NCI-H146 (cell line): ENCODE measurements at regions not wholly inside any gene's neighbourhood (a gene's known extent, or its start where the extent isn't known, plus 50 kb on each side); places are given as distances from the start of the nearest gene placed in this dataset.

Experiments used
- DNase-seq: peaks from one replicate; lab custom pipeline; 2025; lab: John Stamatoyannopoulos, UW

DNA sequence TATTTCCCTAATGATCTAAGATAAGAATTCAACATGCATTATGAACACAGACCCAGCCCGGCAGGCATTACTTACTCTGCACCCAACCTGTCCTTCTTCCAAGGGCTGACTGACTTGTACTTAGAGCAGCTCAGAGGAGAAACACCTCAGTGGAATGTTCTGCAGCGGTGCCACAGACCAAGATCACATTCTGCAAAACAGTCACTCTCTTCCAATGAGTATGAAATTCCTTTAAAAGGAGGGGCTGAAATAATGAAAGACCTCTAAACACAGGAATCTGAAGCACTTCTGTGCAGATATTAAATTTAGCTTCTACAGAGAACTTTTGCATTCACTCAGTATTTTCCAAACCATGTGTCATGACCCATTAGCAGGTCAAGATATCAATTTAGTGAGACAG, 172.9 kb downstream of the ZDHHC21 start:
- no peak for DNase-seq

DNA sequence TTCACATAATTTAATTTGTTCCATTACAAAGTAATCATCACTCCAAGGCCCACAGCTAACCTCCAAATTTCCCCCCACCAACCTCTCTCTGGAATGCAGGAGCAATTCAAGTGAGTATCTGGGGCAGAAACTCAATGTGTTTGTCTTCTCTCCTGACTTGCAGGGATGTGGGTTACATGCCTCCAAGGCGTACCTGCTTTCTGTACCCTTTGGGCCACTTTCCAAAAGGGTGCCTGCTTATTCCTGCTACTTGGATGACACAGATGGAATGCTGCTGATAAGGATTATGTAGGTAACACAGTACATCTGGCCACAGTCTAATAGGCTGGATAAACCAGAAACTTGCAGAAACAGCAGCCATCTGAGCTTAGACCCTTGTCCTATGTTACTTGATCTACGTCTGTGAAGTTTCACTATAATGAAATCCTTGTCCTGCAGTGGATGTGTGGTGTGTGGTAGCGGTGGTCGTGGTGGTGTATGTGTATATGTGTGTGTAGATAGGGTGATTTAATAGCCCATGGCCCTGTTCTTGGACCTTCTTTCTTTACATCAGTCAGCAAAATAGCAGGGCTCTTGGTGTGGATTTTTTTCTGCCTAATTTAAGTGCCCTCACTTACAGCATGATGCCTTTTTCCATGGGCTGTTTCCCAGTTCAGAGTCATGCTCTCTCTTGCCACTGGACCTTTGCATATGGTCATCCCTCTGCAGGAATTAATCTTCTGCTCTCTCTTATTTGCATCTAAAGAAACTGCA, 175.9 kb downstream of the ZDHHC21 start:
- peak; percentile 42 for DNase-seq

DNA sequence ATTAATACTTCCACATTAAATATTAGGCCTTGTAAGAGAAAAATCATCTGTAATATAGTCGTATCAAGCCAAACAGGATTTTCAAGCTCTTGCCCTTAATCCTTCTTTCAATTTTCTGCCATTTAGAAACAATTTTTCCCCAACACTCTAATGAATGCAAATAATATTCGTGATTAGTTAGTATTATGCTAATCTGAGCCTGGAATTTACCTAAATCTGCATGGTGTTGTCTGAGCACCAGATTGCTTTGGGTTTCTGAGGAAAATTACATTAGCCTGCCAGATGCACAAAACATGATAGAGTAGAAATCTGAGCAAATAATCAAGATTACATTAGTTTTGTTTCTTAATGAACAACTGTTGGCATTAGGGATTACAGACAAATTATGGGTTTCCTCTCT, 176.6 kb downstream of the ZDHHC21 start:
- no peak for DNase-seq

DNA sequence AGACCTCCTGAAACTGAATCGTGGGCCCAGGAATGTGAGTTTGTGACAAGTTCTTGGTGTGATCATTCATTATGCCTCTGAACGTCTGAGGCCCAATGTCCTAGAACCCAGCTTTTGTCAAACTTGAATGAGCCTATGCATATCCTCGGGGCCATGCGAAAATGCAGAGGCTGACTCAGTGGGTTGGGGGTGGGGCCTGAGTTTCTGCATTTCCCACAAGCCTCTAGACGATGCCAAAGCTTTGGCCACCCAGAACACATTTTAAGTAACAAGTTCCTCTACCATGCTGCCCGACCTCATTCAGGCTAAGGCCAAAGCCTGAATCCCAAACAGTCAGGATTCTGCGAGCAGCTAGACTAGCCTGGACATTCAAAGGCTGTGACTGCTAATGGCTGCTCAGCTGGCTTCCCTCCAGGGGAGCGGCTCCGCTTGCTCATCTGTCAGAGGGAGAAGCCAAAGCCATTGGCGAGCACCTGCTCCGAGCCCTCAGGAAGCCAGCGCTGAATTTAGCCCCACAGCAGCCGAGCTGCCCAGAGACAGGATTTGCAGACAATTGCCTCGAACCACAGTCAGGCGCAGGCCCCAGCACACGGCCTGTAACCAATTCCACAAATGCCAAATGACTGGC, 177.5 kb downstream of the ZDHHC21 start:
- DNase-seq, result peak; percentile 96

DNA sequence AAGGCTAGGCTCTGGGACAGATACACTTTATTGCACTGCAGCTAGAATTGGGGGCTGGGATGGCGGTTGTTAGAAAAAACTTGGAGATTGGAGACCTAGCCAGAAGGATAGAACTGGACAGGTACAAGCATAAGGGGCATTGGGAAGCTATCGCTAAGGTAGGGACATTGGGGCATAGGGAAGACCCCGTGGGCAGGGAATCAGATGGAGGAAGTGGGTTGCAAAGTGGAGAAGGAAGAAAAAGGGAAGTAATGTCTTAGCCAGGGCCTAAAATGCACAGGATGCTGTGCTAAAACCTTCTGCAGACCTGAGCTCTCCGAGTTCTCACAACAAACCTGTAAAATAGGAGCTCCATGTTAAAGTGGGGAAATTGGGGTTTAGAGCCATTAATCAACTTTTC, 178.2 kb downstream of the ZDHHC21 start:
- DNase-seq, result no peak

DNA sequence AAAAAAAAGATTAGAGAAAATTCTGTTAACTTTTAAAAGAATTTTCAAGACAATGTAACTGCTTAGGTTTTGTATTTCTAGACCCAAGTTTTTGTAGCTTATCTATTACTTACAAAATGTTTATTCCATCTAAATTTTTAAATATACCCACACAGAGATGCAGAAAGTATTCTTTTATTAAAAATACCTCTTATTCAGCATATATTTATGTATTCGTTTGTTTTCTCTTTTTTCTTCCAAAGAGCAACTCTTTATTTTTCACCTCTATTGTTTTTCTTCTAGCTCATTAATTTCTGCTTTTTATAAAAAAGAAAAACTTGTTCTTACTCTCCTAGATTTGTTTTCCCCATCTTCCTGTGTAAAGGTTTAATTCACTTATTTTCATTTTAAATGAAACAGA, 180.3 kb downstream of the ZDHHC21 start:
- DNase-seq, result no peak

DNA sequence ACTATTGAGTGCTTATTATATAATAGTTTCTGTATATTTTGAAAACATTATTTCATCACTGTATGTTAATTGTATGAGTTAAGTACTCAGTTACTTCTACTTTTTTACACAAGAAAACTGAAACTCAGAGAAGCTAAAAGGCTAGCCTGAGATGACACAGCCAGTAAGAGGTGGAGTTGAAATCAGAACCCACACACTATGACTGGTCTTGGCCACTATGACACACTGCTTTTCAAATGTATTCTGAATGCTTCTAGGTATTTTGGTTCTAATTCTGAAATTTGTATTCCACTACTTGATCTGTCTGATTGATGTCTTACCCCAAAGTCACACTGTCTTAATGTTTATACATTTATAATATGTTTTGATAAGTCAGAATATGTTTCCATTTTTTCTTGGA, 181.8 kb downstream of the ZDHHC21 start:
- DNase-seq, result no peak

DNA sequence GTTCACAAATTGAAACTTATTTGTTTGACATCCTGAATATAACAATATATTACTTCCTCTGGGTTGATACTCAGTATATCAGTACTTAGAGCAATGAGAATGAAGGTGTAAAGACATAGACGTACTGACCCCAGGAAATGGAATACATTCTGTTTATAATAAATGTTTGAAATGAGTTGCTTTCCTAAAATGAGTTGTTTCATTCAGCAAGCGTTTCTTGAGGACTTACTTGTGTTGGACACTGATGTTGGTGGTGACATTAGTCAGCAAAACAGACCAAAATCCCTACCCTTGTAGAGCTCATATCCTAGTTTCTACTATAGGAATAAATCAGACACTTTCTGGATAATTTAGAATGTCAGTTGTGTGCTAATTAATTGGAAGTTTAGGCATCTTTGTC, 184.3 kb downstream of the ZDHHC21 start:
- no peak for DNase-seq

DNA sequence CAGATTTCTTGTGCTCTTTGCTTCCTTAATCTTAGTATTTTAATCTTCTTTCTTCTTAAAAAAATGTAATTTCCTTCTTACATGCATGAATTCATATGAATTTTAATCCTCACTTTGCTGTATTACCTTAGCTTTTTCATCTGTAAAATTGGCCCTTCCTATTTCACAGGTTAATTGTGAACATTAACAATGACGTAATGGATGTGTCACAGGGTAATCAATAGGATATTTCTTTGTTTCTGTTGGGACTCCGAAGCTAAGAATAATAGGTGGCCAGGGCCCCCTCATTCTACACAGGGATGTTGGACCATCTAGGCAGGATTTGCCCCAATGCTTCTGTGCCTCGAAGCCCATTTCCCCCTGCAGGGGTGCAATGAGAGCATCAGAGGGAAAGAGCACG, 187.4 kb upstream of the NFIB start:
- DNase-seq, result no peak

DNA sequence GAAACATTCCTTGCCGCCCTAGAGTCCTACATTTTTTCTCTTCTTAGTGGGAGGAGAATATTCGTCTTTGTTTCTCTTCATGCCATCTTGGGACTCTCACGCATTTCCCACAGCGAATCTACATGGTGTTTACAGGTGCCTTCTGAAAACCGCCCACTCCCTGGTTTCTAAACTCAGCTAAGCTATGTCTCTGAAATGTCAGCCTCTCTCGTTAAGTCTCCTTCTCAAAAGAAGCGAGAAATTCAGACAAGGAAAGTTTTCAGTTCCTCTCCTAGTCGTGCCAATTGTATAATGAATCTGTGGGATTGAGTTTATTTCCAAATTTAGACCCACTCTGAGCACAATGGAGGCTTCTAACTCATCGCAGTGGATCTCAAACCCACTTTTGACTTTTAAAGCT, 186.8 kb upstream of the NFIB start:
- DNase-seq, result no peak

DNA sequence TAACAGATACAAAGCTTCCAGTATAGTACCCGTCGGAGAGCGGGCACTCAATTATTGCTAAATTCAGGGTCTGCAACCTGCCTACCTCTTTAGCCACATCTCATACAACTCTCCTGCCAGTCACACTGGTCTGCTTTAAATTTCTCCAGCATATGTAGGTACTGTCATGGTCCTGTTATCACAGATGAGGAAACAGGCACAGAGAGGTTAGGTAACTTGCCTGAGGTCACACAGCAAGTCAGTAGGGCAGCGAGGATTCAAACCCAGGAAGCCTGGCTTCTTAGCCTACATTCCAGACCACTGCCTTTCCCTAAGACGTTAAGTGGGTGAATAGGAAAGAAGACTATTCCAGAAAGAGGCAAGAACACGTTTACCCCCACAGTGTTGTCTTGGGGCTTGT, 186.0 kb upstream of the NFIB start:
- no peak for DNase-seq

DNA sequence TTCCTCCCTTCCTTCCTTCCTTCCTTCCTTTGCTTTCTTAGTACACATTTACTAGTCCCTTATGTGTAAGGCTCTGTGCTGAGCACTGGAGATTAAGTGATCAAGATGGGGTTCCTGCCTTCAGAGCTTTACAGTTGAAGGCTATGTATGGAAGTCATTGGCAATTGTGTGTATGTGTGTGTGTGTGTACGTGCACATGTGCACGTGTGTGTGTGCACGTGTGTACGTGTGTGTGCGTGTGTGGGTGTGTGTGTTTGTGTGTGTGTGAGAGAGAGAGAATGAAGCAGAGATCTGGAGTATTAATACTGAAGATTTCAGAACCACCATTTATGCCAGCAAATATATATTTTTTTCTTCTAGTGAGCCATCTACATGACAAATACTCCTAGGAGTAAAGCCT, 184.9 kb upstream of the NFIB start:
- no peak for DNase-seq

DNA sequence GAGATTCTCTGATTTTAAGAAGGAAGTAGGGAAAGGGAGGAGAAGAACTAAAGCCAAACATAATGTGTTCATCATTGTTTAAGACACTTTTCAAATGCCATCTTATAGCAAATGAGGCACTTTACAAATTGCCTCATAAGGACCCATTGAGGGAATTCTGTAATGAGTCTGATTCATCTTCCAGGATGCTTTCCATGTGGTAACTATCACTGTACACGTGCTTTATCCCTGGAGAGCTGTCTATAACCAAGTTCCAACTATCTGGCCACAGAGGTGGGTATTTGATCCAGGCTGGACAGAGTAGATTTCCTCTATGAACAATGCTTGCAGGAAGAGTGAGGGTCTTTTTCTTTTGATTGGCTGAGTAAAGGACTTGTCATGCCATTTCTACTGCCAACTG, 183.5 kb upstream of the NFIB start:
- DNase-seq, result no peak

DNA sequence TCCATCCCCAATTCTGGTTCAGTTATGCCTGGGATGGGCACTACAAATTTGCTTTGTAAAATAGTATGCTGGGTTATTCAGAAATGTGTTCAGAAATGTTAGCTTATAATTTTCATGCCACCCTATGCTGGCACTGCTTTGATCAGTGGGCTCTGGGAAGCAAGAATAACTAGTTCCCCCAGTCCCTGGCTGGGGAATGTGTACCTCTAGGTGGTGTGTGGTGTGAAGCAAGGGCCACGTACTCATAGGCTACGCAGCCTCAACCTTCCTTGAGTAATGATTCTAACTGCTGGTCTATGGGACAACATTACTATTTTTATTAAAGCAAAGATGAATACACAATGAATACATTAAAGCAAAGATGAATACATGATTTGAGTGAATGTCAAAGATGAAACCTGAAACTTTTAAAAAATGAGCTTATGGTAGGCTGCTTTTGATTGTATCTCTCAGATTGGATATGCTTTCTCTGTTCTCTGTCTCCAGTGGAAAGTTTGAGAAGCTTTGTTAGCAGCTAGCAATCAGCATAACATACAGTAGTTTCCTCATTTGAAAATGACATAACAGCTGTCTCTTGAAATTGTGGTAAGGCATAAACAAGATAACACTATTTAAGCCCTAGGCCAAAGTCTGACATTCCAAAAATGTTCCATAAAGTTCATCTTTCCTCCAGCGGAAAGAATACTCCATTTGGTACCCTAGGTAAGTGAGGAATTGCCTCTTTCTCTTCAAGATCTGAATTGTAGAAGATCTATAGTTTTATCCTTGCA, 174.7 kb upstream of the NFIB start:
- DNase-seq, result no peak

DNA sequence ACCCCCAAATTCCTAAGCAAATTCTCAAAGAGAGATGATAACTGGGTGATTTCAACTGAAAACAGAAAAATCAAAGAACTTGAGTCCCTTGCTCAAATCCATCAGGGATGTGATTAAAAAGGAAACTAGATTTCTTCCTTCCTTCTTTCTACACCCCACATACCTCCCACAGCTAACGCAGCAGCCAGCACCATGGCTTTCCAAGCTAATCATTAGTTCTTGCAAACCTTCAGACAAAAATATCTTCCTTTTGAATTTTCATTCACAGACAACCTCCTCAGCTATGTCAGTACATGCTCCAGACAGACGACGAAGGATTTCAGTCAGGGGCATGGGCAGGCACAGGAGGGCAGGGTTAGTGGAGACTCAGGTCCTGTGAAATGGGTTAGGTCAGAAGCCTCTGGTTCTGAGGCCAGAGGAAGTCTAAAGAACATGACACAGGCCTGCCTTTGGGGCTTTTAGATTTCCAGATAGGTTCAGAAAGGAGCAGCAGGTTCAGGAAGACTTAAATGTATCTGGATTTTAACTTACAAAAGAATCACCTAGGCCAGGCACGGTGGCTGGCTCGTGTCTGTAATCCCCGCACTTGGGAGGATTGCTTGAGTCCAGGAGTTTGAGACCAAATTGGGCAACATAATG, 173.7 kb upstream of the NFIB start:
- no peak for DNase-seq

DNA sequence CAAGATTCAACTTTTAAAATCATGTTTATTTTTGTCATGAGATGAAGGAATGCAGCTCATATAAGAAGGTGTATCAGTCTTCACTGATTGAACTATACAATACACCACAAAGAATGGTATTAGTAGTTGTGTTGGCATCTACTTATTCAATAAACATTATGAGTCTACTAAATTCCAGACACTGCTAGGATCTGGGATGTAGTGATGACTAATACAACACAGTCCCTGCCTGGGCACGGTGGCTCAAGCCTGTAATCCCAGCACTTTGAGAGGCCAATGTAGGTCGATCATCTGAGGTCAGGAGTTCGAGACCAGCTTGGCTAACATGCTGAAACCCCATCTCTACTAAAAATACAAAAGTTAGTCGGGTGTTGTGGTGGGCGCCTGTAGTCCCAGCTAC, 171.4 kb upstream of the NFIB start:
- DNase-seq, result no peak

DNA sequence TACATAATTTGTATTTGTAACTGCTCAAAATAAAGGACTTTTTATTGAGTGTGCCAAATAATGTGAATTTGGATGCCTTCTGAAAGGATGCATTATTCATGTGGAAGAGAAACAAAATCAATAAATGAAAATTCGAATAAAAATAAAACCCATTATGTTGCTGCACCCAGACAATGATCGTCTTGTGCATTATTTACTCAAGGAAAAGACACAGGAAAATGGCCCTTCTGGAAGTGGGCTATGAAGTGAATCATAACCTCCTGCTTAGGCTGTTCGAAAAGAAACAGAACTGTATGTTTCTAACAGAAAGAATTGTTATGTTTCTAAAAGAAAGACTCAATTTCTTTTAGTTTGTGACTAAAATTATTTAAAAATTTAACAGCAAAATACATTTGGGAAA, 168.9 kb upstream of the NFIB start:
- peak; percentile 51 for DNase-seq

DNA sequence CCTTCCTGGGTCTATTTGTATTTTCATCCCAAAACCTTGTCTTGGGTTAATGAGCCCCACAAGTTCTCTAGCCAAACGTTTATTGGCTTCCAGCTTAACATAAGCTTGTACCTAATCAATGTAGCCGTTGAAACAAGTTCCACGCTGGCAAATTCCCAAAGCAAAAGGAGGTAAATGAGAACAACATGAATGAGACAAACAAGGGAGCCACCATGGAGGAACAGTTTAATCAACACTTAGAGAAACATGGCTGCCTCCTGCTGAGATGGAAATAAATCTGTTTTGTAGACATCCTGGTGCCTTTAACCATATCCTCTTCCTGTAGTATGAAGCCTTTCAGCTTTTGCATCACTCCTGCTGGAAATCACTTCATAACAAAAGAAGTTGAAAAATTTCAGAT, 166.6 kb upstream of the NFIB start:
- DNase-seq, result peak; percentile 42

DNA sequence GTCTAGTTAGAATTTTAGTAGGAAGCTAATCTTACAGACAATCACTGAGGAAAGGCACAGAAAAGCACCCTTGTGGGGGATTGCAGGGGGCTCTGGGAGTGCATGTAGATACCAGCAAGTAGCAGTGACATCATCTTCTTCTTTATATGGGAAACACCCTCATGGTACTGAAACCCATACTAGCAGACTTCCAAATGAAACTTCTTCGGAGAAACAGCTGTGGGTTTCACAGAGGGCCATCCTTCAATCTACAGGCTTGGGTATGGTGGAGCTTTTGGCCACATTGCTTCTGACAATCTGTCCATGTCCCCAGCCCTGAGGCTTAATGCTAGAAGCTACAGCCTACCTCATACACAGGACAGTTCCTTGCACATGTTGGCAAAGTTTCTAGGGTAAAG, 165.2 kb upstream of the NFIB start:
- no peak for DNase-seq

DNA sequence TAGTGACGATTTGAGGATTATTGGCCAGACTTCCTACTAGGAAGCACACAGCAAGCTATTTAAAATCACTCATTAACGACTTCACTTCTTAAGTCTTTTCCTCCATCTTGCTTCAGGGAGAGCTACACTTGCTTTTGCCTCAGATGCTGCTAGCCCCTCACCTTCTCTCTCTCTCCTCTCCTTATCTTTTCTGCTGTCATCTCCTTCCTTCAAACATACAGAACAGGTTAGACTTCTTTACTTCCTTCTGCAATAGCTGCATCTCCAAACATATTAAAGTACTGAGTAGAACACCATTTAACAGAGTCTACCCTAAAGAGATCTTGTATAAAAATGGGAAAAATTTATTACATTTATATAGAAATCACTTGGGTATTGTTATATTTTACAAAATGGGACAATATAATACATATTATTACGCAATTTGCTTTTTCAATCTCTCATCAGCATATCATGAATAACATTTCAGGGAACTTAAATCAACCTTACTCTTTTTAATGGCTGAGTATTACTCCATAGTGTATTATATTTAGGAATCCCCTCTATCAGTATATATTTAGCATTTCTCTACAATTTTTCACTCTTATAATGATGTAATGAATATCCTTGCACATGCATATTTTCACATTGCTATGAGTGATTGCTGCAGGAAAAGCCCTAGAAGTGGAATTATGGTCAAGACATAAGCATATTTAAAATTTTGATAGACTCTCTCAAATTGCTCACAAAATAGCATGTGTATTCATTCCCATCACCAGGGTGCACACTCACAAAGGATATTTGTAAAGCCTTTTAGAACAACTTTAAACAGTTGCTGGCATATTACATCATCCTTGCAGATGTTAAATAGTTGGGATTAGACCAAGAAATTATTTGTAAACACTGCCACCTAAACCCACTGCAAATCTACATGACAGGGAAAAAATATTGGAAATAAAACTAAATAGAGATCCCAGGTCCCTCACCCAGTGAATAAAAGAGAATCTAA, 164.5 kb upstream of the NFIB start:
- no peak for DNase-seq

DNA sequence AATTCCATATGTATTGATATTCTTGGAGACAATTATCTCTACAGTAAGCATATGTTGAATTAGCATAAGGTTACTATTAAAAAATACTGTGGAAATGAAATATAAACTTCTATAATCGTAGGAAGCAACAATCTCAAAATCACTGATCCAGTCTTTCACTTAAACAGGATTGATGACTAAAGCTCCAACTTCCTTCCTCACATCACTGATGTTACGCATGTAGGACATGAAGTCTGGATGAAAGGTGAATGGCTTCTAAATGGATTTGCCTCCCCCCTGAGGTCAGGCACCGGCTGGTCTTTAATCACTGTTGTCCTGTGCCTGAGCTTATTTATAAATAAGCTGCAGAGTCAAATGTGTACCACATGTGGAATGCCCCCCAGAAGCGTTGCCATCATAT, 157.1 kb upstream of the NFIB start:
- DNase-seq, result no peak
